Thyroid gland (tissue), 4 donors: ENCODE measurements at regions not wholly inside any gene's neighbourhood (a gene's known extent, or its start where the extent isn't known, plus 50 kb on each side); places are given as distances from the start of the nearest gene placed in this dataset. TPM values are rescaled to one million over a fixed set of nuclear protein-coding genes. Genes with fewer than 3 reads are reported as not detected.
A peak's percentile ranks its signal among the peaks of the same experiment; 100 is the strongest.

ENCODE experiments used
- DNase-seq, 2 donors: peaks; one replicate each; pipeline ENCODE4 v3.0.0-alpha.2; 2019
- H3K27ac ChIP-seq, 3 donors: fragments of 200-600 bp; sonication (generic); 1 replicate in 2 of 3; 2 replicates in 1 of 3; pipeline ENCODE4 v1.5.1; 2016 to 2019; ENCODE audit warnings: mild to moderate bottlenecking in 1 of 3, moderate library complexity in 1 of 3
- H3K27me3 ChIP-seq: fragments of 200-600 bp; sonication (generic); one replicate; pipeline ENCODE4 v1.5.1; 2019
- H3K36me3 ChIP-seq, 2 donors: fragments of 200-600 bp; sonication (generic); one replicate each; pipeline ENCODE4 v1.5.1; 2016 to 2019
- H3K4me1 ChIP-seq, 2 donors: fragments of 200-600 bp; sonication (generic); one replicate each; pipeline ENCODE4 v1.5.1; 2017 to 2019
- H3K4me3 ChIP-seq, 3 donors: fragments of 200-600 bp; sonication (generic); replicated peaks in 1 of 3; 1 replicate in 2 of 3; 2 replicates in 1 of 3; pipeline ENCODE4 v1.5.1; 2016; ENCODE audit warnings: mild to moderate bottlenecking in 1 of 3
- H3K9me3 ChIP-seq: fragments of 200-600 bp; sonication (generic); one replicate; pipeline ENCODE4 v1.5.1; 2017
- POLR2A ChIP-seq, 2 donors: fragments of 450-650 bp; IDR thresholded peaks; one replicate each; pipeline ENCODE4 v1.6.1; 2017; ENCODE audit warnings: antibody characterized with exemption in 2 of 2, mild to moderate bottlenecking in 2 of 2, moderate library complexity in 1 of 2
- WGBS, 2 donors: methylation state at CpG; one replicate each; pipeline ENCODE4 v1.1.5; 2017; 5-methylcytosine and 5-hydroxymethylcytosine counted together
- intact Hi-C: fragments of 100-400 bp; cut with DNase I; formaldehyde crosslinking; loops from one replicate; pipeline ENCODE4 v1.15.1; 2023
- small RNA-seq: library from RNA; depleted of rRNA; stranded (forward); fragments of <200 nt; gene quantifications from one replicate; pipeline ENCODE3, GENCODE V24; 2016
- TF ChIP-seq, protein P1 (sequence below), 6 experiments: fragments of 200-600 bp in 3 of 6; fragments of 450-650 bp in 3 of 6; sonication (generic) in 3 of 6; IDR thresholded peaks; one replicate each; pipeline ENCODE4 v1.5.1; 2016 to 2019; ENCODE audit warnings: antibody characterized with exemption in 6 of 6, mild to moderate bottlenecking in 2 of 6, inconsistent platforms in 1 of 6, moderate library complexity in 1 of 6

DNA sequence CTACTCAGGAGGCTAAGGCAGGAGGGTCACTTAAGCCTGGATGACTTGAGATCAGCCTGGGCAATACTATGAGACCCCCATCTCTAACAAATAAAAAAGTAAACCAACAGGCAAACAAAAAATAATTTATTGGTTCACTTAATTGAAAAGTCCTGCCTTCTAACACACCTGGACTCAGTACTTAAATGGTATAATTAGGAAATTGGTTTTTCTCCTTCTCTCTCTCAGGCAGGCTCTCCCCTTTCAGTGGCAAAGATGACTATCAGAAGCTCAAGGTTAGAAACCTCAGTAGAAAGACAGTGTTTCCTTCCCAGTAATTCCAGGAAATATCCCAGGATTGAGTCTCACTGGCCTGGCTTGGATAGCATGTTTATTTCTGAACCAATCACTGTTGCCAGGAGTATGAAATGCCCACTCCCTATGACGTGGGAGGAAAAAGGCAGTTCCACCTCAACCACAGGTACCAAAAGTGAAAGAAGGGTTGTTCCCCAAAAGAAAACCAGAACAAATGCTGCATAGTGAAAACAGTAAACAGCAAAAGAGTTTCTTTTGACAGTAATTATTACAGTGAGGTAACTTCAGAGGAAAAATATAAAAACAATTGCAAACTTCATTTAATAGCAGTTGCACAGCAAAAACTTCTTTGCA is 56.3 kb upstream of the SOX6 start:
- WGBS, 2 donors = 68 to 87% methylated on average over 1 of the region's 1 CpG
- Histone ChIP-seq H3K27ac (no peak overlapping the region), H3K4me3 (no peak overlapping the region), H3K27me3 (no peaks in the 10 kb centered on the region), H3K36me3 (no peaks in the 10 kb centered on the region), H3K9me3 (no peaks in the 10 kb centered on the region), H3K4me1 (peaks cover 2 to 5% of the 10 kb centered on the region in 2 donors)
- no peak for DNase-seq
- intact Hi-C loops = no loop called here
- TF ChIP-seq POLR2A (IDR thresholded peaks at IDR 0.05) = no peak
- TF ChIP-seq, protein P1, sequence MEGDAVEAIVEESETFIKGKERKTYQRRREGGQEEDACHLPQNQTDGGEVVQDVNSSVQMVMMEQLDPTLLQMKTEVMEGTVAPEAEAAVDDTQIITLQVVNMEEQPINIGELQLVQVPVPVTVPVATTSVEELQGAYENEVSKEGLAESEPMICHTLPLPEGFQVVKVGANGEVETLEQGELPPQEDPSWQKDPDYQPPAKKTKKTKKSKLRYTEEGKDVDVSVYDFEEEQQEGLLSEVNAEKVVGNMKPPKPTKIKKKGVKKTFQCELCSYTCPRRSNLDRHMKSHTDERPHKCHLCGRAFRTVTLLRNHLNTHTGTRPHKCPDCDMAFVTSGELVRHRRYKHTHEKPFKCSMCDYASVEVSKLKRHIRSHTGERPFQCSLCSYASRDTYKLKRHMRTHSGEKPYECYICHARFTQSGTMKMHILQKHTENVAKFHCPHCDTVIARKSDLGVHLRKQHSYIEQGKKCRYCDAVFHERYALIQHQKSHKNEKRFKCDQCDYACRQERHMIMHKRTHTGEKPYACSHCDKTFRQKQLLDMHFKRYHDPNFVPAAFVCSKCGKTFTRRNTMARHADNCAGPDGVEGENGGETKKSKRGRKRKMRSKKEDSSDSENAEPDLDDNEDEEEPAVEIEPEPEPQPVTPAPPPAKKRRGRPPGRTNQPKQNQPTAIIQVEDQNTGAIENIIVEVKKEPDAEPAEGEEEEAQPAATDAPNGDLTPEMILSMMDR (IDR thresholded peaks at IDR 0.05) = no peak

DNA sequence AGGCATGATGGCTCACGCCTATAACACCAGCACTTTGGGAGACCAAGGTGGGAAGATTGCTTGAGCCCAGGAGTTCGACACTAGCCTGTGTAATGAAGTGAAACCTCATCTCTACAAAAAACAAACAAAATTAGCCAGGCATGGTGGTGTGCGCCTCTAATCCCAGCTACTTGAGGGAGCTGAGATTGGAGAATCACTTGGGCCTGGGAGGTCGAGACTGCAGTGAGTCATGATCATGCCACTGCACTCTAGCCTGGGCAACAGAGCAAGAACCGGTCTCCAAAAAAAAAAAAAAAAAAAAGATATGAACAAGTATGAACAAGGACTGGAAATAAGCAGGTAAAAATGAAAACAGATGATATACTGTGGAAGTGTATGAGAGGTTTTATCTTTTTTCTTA is 54.1 kb upstream of the SOX6 start:
- Histone ChIP-seq H3K4me1 (peaks cover 3 to 5% of the 10 kb centered on the region in 2 donors), H3K4me3 (no peak overlapping the region), H3K27ac (peak overlapping the region in 2 of 3 donors; percentile 14 to 32), H3K27me3 (no peaks in the 10 kb centered on the region), H3K9me3 (no peaks in the 10 kb centered on the region), H3K36me3 (no peaks in the 10 kb centered on the region)
- DNase-seq = peak; percentile 83 to 84
- TF ChIP-seq, protein P1 (IDR thresholded peaks at IDR 0.05) = no peak
- TF ChIP-seq POLR2A (IDR thresholded peaks at IDR 0.05) = no peak
- intact Hi-C loops = no loop called here
- 36 to 43% methylated on average over 5 of the region's 5 CpGs for WGBS, 2 donors

GRCh38 chr11:16408619-16409018 is 52.3 kb upstream of the SOX6 start:
- intact Hi-C loops = no loop called here
- no peak for TF ChIP-seq POLR2A (IDR thresholded peaks at IDR 0.05)
- WGBS, 2 donors = 77 to 86% methylated on average over 1 of the region's 1 CpG

GRCh38 chr11:16406226-16406625 is 49.9 kb upstream of the SOX6 start:
- Histone ChIP-seq H3K27ac (no peak overlapping the region), H3K27me3 (no peaks in the 10 kb centered on the region), H3K36me3 (no peaks in the 10 kb centered on the region), H3K9me3 (no peaks in the 10 kb centered on the region), H3K4me1 (peaks cover 8 to 21% of the 10 kb centered on the region in 2 donors), H3K4me3 (no peak overlapping the region)
- TF ChIP-seq POLR2A (IDR thresholded peaks at IDR 0.05) = no peak
- TF ChIP-seq, protein P1 (IDR thresholded peaks at IDR 0.05) = no peak
- intact Hi-C loops = no loop called here
- DNase-seq = no peak
- WGBS, 2 donors = 100% methylated on average over 1 of the region's 1 CpG

More at GRCh38 chr11:16408619-16409018, 52.3 kb upstream of the SOX6 start:
- H3K27me3 ChIP-seq = no peaks in the 10 kb centered on the region
- H3K9me3 ChIP-seq = no peaks in the 10 kb centered on the region
- no peak overlapping the region for H3K27ac ChIP-seq
- DNase-seq = no peak
- H3K4me1 ChIP-seq = peaks cover 3 to 5% of the 10 kb centered on the region in 2 donors
- H3K36me3 ChIP-seq = no peaks in the 10 kb centered on the region
- no peak overlapping the region for H3K4me3 ChIP-seq

Small RNAs in the stretch of these regions (small RNA-seq; reads per million reads assigned to genes)
- gene RN7SL188P = not detected
